Breast epithelium (tissue), 4 donors: ENCODE measurements at regions not wholly inside any gene's neighbourhood (a gene's known extent, or its start where the extent isn't known, plus 50 kb on each side); places are given as distances from the start of the nearest gene placed in this dataset.

ENCODE experiments used
- DNase-seq, 2 donors: peaks; one replicate each; pipeline ENCODE4 v3.0.0-alpha.2; 2019; ENCODE audit warnings: low spot score in 2 of 2
- H3K27ac ChIP-seq, 2 donors: fragments of 200-600 bp; sonication (generic) in 1 of 2; one replicate each; pipeline ENCODE4 v1.5.1; 2016 to 2019; ENCODE audit warnings: mild to moderate bottlenecking in 1 of 2
- H3K27me3 ChIP-seq, 2 donors: fragments of 200-600 bp; sonication (generic) in 1 of 2; one replicate each; pipeline versions ENCODE4 v1.5.1 to v1.6.0; 2017 to 2019; ENCODE audit warnings: control low read depth in 1 of 2, mild to moderate bottlenecking in 1 of 2
- H3K36me3 ChIP-seq: fragments of 200-600 bp; one replicate; pipeline ENCODE4 v1.5.1; 2019
- H3K4me1 ChIP-seq, 2 donors: fragments of 200-600 bp; sonication (generic); one replicate each; pipeline ENCODE4 v1.5.1; 2016 to 2019; ENCODE audit warnings: control low read depth in 1 of 2
- H3K4me3 ChIP-seq, 3 donors: fragments of 200-600 bp; sonication (generic); 1 replicate in 2 of 3; 2 replicates in 1 of 3; pipeline ENCODE4 v1.5.1; 2016 to 2019; ENCODE audit warnings: mild to moderate bottlenecking in 3 of 3, moderate library complexity in 2 of 3
- H3K9me3 ChIP-seq, 2 donors: fragments of 200-600 bp; sonication (generic) in 1 of 2; one replicate each; pipeline ENCODE4 v1.5.1; 2016 to 2019; ENCODE audit warnings: control low read depth in 1 of 2
- CTCF ChIP-seq, 3 donors: fragments of 450-650 bp; IDR thresholded peaks; one replicate each; pipeline ENCODE4 v1.5.1; 2016 to 2017; ENCODE audit warnings: antibody characterized with exemption in 3 of 3, mild to moderate bottlenecking in 3 of 3, moderate library complexity in 3 of 3
- POLR2A ChIP-seq: fragments of 450-650 bp; IDR thresholded peaks from one replicate; pipeline ENCODE4 v1.6.1; 2016; ENCODE audit warnings: antibody characterized with exemption, mild to moderate bottlenecking, moderate library complexity
- POLR2AphosphoS5 ChIP-seq, 3 donors: sonication (generic); formaldehyde crosslinking; IDR thresholded peaks; one replicate each; pipeline ENCODE4 v1.6.1; 2017; ENCODE audit warnings: antibody characterized with exemption in 3 of 3
- intact Hi-C: fragments of 100-400 bp; cut with DNase I; formaldehyde crosslinking; loops from one replicate; pipeline ENCODE4 v1.15.1; 2023; ENCODE audit warnings: low total_unique reads

- H3K4me3 ChIP-seq, result no peak overlapping the region
- TF ChIP-seq POLR2AphosphoS5 (IDR thresholded peaks at IDR 0.05) (no peak), POLR2A (no peak), CTCF (IDR thresholded peaks at IDR 0.05) (no peak)
- H3K27ac ChIP-seq, result no peak overlapping the region
- no peaks in the 10 kb centered on the region for H3K36me3 ChIP-seq
- no peak for DNase-seq
- H3K27me3 ChIP-seq, result no peaks in the 10 kb centered on the region
- H3K4me1 ChIP-seq, result no peaks in the 10 kb centered on the region
- no peaks in the 10 kb centered on the region for H3K9me3 ChIP-seq
- intact Hi-C loops, result no loop called here
Measured at GRCh38 chr7:79722217-79722616, 268.8 kb upstream of the MAGI2 start.

GRCh38 chr7:79719216-79719615 is 265.7 kb upstream of the MAGI2 start:
- TF ChIP-seq POLR2AphosphoS5 (IDR thresholded peaks at IDR 0.05), result no peak
- TF ChIP-seq CTCF (IDR thresholded peaks at IDR 0.05), result no peak
- no peak for TF ChIP-seq POLR2A
- H3K9me3 ChIP-seq, result no peaks in the 10 kb centered on the region
- H3K36me3 ChIP-seq, result no peaks in the 10 kb centered on the region
- H3K27ac ChIP-seq, result no peak overlapping the region
- H3K4me3 ChIP-seq, result no peak overlapping the region
- DNase-seq, result no peak
- H3K27me3 ChIP-seq, result no peaks in the 10 kb centered on the region
- no peaks in the 10 kb centered on the region for H3K4me1 ChIP-seq
- intact Hi-C loops, result no loop called here

- no peaks in the 10 kb centered on the region for H3K36me3 ChIP-seq
- no peak for TF ChIP-seq POLR2AphosphoS5 (IDR thresholded peaks at IDR 0.05)
- TF ChIP-seq CTCF (IDR thresholded peaks at IDR 0.05), result no peak
- no peak for TF ChIP-seq POLR2A
- H3K4me3 ChIP-seq, result no peak overlapping the region
- H3K4me1 ChIP-seq, result no peaks in the 10 kb centered on the region
- no peaks in the 10 kb centered on the region for H3K27me3 ChIP-seq
- H3K9me3 ChIP-seq, result no peaks in the 10 kb centered on the region
- no peak for DNase-seq
- no peak overlapping the region for H3K27ac ChIP-seq
- intact Hi-C loops, result no loop called here
Measured at GRCh38 chr7:79716329-79716728, 262.9 kb upstream of the MAGI2 start.

GRCh38 chr7:79714081-79714480 is 260.6 kb upstream of the MAGI2 start:
- TF ChIP-seq POLR2AphosphoS5 (IDR thresholded peaks at IDR 0.05), result no peak
- no peaks in the 10 kb centered on the region for H3K36me3 ChIP-seq
- no peak for DNase-seq
- no peak overlapping the region for H3K27ac ChIP-seq
- no peak overlapping the region for H3K4me3 ChIP-seq
- H3K4me1 ChIP-seq, result no peaks in the 10 kb centered on the region
- no peaks in the 10 kb centered on the region for H3K27me3 ChIP-seq
- intact Hi-C loops, result no loop called here
- H3K9me3 ChIP-seq, result no peaks in the 10 kb centered on the region

GRCh38 chr7:79713276-79713675 is 259.8 kb upstream of the MAGI2 start:
- no peak for DNase-seq
- no peaks in the 10 kb centered on the region for H3K4me1 ChIP-seq
- TF ChIP-seq POLR2AphosphoS5 (IDR thresholded peaks at IDR 0.05) (no peak), POLR2A (no peak), CTCF (IDR thresholded peaks at IDR 0.05) (no peak)
- H3K4me3 ChIP-seq, result no peak overlapping the region
- no peaks in the 10 kb centered on the region for H3K36me3 ChIP-seq
- intact Hi-C loops, result no loop called here
- H3K27me3 ChIP-seq, result no peaks in the 10 kb centered on the region
- H3K9me3 ChIP-seq, result no peaks in the 10 kb centered on the region
- H3K27ac ChIP-seq, result no peak overlapping the region

GRCh38 chr7:79711660-79712059 is 258.2 kb upstream of the MAGI2 start:
- no peaks in the 10 kb centered on the region for H3K4me1 ChIP-seq
- no peaks in the 10 kb centered on the region for H3K36me3 ChIP-seq
- TF ChIP-seq CTCF (IDR thresholded peaks at IDR 0.05) (no peak), POLR2AphosphoS5 (IDR thresholded peaks at IDR 0.05) (no peak), POLR2A (no peak)
- no peak overlapping the region for H3K27ac ChIP-seq
- H3K27me3 ChIP-seq, result no peaks in the 10 kb centered on the region
- DNase-seq, result no peak
- intact Hi-C loops, result no loop called here
- no peaks in the 10 kb centered on the region for H3K9me3 ChIP-seq
- H3K4me3 ChIP-seq, result no peak overlapping the region
